Kidney epithelial cell (primary cell): ENCODE measurements at regions not wholly inside any gene's neighbourhood (a gene's known extent, or its start where the extent isn't known, plus 50 kb on each side); places are given as distances from the start of the nearest gene placed in this dataset.
"Not testable (repeated sequence)": the region's sequence is repeated elsewhere in the genome, so short reads cannot be mapped to it uniquely, and the experiment has no call there.

Experiments used
- DNase-seq: peaks from one replicate; pipeline ENCODE4 v3.0.0-alpha.2; 2010; ENCODE audit warnings: low read depth
- H3K27me3 ChIP-seq: 2 replicates; pipeline ENCODE4 v1.6.0; 2011; ENCODE audit warnings: low read length; ENCODE audit not compliant: control insufficient read depth, insufficient read depth
- H3K36me3 ChIP-seq: 2 replicates; pipeline ENCODE4 v1.5.1; 2011; ENCODE audit warnings: low read length; ENCODE audit not compliant: control insufficient read depth, insufficient read depth
- H3K4me3 ChIP-seq: 2 replicates; pipeline ENCODE4 v1.5.1; 2011; ENCODE audit warnings: low read depth, mild to moderate bottlenecking, control low read depth, low read length
- CTCF ChIP-seq: IDR thresholded peaks from 2 replicates; pipeline ENCODE4 v1.5.1; 2011; ENCODE audit warnings: mild to moderate bottlenecking, moderate library complexity, low read length, control low read depth, inconsistent platforms; ENCODE audit not compliant: insufficient read depth, poor library complexity, severe bottlenecking

GRCh38 chr16:9630119-9630518, 538.7 kb downstream of the HAPSTR1 start:
- Histone ChIP-seq H3K27me3 (no peaks in the 10 kb centered on the region), H3K4me3 (no peak overlapping the region), H3K36me3 (no peaks in the 10 kb centered on the region)
- DNase-seq = no peak
- TF ChIP-seq CTCF = no peak

GRCh38 chr16:9630985-9631384, 539.5 kb downstream of the HAPSTR1 start:
- no peak for DNase-seq
- Histone ChIP-seq H3K36me3 (no peaks in the 10 kb centered on the region), H3K27me3 (no peaks in the 10 kb centered on the region), H3K4me3 (no peak overlapping the region)
- TF ChIP-seq CTCF = no peak

- H3K27me3 ChIP-seq = no peaks in the 10 kb centered on the region
- no peak overlapping the region for H3K4me3 ChIP-seq
- TF ChIP-seq CTCF = no peak
- no peaks in the 10 kb centered on the region for H3K36me3 ChIP-seq
- no peak for DNase-seq
Observed at GRCh38 chr16:9633844-9634243, 542.4 kb downstream of the HAPSTR1 start.

- DNase-seq, H3K36me3 ChIP-seq, H3K27me3 ChIP-seq, H3K4me3 ChIP-seq: not testable (repeated sequence)
Observed at GRCh38 chr16:9635150-9635720, 543.8 kb downstream of the HAPSTR1 start.

GRCh38 chr16:9644258-9644657, 538.0 kb downstream of the GRIN2A start:
- no peak overlapping the region for H3K4me3 ChIP-seq
- no peak for DNase-seq
- H3K36me3 ChIP-seq = no peaks in the 10 kb centered on the region
- no peak for TF ChIP-seq CTCF
- H3K27me3 ChIP-seq = no peaks in the 10 kb centered on the region

- Histone ChIP-seq H3K36me3 (no peaks in the 10 kb centered on the region), H3K4me3 (no peak overlapping the region), H3K27me3 (no peaks in the 10 kb centered on the region)
- no peak for TF ChIP-seq CTCF
- DNase-seq = no peak
Observed at GRCh38 chr16:9645911-9646310, 536.3 kb downstream of the GRIN2A start.
